K562 (cell line): ENCODE measurements at regions not wholly inside any gene's neighbourhood (a gene's known extent, or its start where the extent isn't known, plus 50 kb on each side); places are given as distances from the start of the nearest gene placed in this dataset.
A peak's percentile ranks its signal among the peaks of the same experiment; 100 is the strongest.

Experiments
- CBX8 ChIP-seq: fragments of 200-600 bp; sonication (generic); IDR thresholded peaks from 2 replicates; pipeline ENCODE4 v1.6.1; 2012; ENCODE audit warnings: borderline replicate concordance, mixed run types, low read depth, mild to moderate bottlenecking, moderate library complexity, mixed read lengths, low read length, control low read depth, inconsistent platforms; ENCODE audit not compliant: poor library complexity, severe bottlenecking; ENCODE audit errors: extremely low read depth
- GABPB1 ChIP-seq: sonication (generic); formaldehyde crosslinking; IDR thresholded peaks from 2 replicates; pipeline ENCODE4 v1.8.0; 2022; ENCODE audit warnings: mild to moderate bottlenecking, missing genetic modification reagents
- JUND ChIP-seq, 2 experiments: IDR thresholded peaks; 2 replicates in 1 of 2; 3 replicates in 1 of 2; pipeline ENCODE4 v1.6.1; 2011; ENCODE audit warnings: borderline replicate concordance in 2 of 2, low read depth in 2 of 2, low read length in 2 of 2, improper control_type of control experiment in 1 of 2, missing biosample characterization in 1 of 2, missing genetic modification characterization in 1 of 2, missing genetic modification reagents in 1 of 2
- NCOA6 ChIP-seq: fragments of 450-650 bp; IDR thresholded peaks from 2 replicates; pipeline ENCODE4 v1.6.1; 2017; ENCODE audit warnings: mild to moderate bottlenecking
- PHF8 ChIP-seq: fragments of 200-600 bp; sonication (generic); IDR thresholded peaks from 2 replicates; pipeline ENCODE4 v1.6.1; 2012; ENCODE audit warnings: mixed run types, mild to moderate bottlenecking, inconsistent platforms, low read length, moderate library complexity, borderline replicate concordance
- SMC3 ChIP-seq: conservative IDR thresholded peaks from 2 replicates; pipeline ENCODE4 v1.6.1; 2011; ENCODE audit warnings: low read depth, low read length, improper control_type of control experiment; ENCODE audit not compliant: insufficient read depth
- SRF ChIP-seq, 2 experiments: fragments of 250-450, 450-650 bp in 1 of 2; sonication (Bioruptor Pico) in 1 of 2; sonication (generic) in 1 of 2; formaldehyde crosslinking; IDR thresholded peaks; 2 replicates each; pipeline versions ENCODE4 v1.5.0 to v1.5.1; 2020 to 2022; ENCODE audit warnings: mild to moderate bottlenecking in 1 of 2, missing genetic modification reagents in 1 of 2
- ZNF175 ChIP-seq: fragments of 200-800 bp; sonication (Bioruptor generic); IDR thresholded peaks from 2 replicates; pipeline ENCODE4 v1.6.1; 2016; ENCODE audit warnings: low read depth, mild to moderate bottlenecking, missing genetic modification characterization, missing compliant biosample characterization
- ZNF274 ChIP-seq: IDR thresholded peaks from 2 replicates; pipeline ENCODE4 v1.6.1; 2011; ENCODE audit warnings: low read depth, mild to moderate bottlenecking, low read length, moderate library complexity, borderline replicate concordance
- ZNF3 ChIP-seq: fragments of 250-450 bp; sonication (Bioruptor Pico); IDR thresholded peaks from 2 replicates; pipeline ENCODE4 v1.5.0; 2021; ENCODE audit warnings: mild to moderate bottlenecking, moderate library complexity
- TF ChIP-seq, protein P1 (sequence below): sonication (generic); formaldehyde crosslinking; IDR thresholded peaks from 2 replicates; pipeline ENCODE4 v1.9.0; 2022; ENCODE audit warnings: mild to moderate bottlenecking, missing genetic modification reagents
- TF ChIP-seq, protein P2 (sequence below), 3 experiments: IDR thresholded peaks in 2 of 3; conservative IDR thresholded peaks in 1 of 3; 2 replicates each; pipeline ENCODE4 v1.5.1; 2011 to 2012; ENCODE audit warnings: low read length in 3 of 3, mild to moderate bottlenecking in 3 of 3, control low read depth in 2 of 3, improper control_type of control experiment in 1 of 3, inconsistent platforms in 1 of 3, low read depth in 1 of 3, mixed read lengths in 1 of 3, moderate library complexity in 1 of 3; ENCODE audit not compliant: insufficient read depth in 2 of 3
- TF ChIP-seq, protein P3 (sequence below), 2 experiments: fragments of 200-800 bp in 1 of 2; sonication (Bioruptor generic) in 1 of 2; sonication (generic) in 1 of 2; formaldehyde crosslinking in 1 of 2; IDR thresholded peaks in 1 of 2; conservative IDR thresholded peaks in 1 of 2; 2 replicates each; pipeline versions ENCODE4 v1.5.0 to v1.6.1; 2016 to 2020; ENCODE audit warnings: missing compliant biosample characterization in 1 of 2, missing genetic modification characterization in 1 of 2, missing genetic modification reagents in 1 of 2

DNA sequence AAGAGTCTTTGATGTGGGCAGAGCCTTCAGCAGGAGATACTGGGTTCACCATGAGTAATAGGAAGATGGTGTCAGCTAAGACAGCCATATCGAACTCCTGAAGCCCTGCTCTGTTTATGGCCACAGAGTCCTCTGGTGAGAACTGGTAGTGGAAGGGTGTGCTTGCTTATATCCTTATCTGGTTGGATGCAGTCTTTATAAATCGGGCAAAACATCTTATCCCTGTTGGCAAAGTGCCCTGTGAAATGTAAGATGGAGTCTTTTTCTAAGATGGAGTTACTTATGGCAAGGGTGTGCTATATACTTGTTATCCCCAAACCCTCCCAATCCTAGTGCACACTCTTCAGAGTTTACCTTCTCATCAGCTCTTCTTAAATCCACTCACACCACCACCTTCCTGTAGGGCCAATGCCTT, 190.8 kb upstream of the PARD3B start:
- TF ChIP-seq, protein P1, sequence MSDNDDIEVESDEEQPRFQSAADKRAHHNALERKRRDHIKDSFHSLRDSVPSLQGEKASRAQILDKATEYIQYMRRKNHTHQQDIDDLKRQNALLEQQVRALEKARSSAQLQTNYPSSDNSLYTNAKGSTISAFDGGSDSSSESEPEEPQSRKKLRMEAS (CRISPR knock-in tag) = no peak
- TF ChIP-seq, protein P2, sequence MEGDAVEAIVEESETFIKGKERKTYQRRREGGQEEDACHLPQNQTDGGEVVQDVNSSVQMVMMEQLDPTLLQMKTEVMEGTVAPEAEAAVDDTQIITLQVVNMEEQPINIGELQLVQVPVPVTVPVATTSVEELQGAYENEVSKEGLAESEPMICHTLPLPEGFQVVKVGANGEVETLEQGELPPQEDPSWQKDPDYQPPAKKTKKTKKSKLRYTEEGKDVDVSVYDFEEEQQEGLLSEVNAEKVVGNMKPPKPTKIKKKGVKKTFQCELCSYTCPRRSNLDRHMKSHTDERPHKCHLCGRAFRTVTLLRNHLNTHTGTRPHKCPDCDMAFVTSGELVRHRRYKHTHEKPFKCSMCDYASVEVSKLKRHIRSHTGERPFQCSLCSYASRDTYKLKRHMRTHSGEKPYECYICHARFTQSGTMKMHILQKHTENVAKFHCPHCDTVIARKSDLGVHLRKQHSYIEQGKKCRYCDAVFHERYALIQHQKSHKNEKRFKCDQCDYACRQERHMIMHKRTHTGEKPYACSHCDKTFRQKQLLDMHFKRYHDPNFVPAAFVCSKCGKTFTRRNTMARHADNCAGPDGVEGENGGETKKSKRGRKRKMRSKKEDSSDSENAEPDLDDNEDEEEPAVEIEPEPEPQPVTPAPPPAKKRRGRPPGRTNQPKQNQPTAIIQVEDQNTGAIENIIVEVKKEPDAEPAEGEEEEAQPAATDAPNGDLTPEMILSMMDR (IDR thresholded peaks at IDR 0.05 in 2 of 3, conservative IDR thresholded peaks at IDR 0.05 in 1 of 3; ENCODE audit: insufficient read depth in 2 of 3, low read depth in 1 of 3, low read length in 3 of 3) = no peak
- TF ChIP-seq GABPB1 (no peak), SRF (CRISPR knock-in tag; IDR thresholded peaks at IDR 0.05) (peak in 1 of 2 experiments; percentile 61; a peak in 1 of 4 replicates), CBX8 (no peak), NCOA6 (no peak), SMC3 (no peak), PHF8 (no peak), ZNF274 (no peak), JUND (IDR thresholded peaks at IDR 0.05; ENCODE audit: borderline replicate concordance, low read depth, low read length) (no peak), JUND (tag; IDR thresholded peaks at IDR 0.05; ENCODE audit: borderline replicate concordance, low read depth, low read length) (peak; percentile 88; the same call in 2 of the 3 replicates), ZNF175 (CRISPR knock-in tag) (peak; percentile 99), ZNF3 (CRISPR knock-in tag) (0 out of 2 replicates have a peak, but pooled peaks have one; percentile 33)
- TF ChIP-seq, protein P3, sequence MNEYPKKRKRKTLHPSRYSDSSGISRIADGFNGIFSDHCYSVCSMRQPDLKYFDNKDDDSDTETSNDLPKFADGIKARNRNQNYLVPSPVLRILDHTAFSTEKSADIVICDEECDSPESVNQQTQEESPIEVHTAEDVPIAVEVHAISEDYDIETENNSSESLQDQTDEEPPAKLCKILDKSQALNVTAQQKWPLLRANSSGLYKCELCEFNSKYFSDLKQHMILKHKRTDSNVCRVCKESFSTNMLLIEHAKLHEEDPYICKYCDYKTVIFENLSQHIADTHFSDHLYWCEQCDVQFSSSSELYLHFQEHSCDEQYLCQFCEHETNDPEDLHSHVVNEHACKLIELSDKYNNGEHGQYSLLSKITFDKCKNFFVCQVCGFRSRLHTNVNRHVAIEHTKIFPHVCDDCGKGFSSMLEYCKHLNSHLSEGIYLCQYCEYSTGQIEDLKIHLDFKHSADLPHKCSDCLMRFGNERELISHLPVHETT (CRISPR knock-in tag; conservative IDR thresholded peaks at IDR 0.05 in 1 of 2, IDR thresholded peaks at IDR 0.05 in 1 of 2) = peak in 1 of 2 experiments; percentile 99; a peak in 2 of 4 replicates
